Keratinocyte (primary cell): ENCODE measurements at regions not wholly inside any gene's neighbourhood (a gene's known extent, or its start where the extent isn't known, plus 50 kb on each side); places are given as distances from the start of the nearest gene placed in this dataset.

Experiments used
- DNase-seq: peaks from one replicate; pipeline ENCODE4 v3.0.0-alpha.2; 2011; ENCODE audit warnings: low read depth, missing footprints, low spot score
- FAIRE-seq: peaks from 2 replicates; lab custom pipeline; 2011; peaks lifted over from hg19 to GRCh38; lab: Jason Lieb, UNC
- H2AFZ ChIP-seq: 2 replicates; pipeline ENCODE4 v1.6.0; 2012; ENCODE audit warnings: low read length, control low read depth, inconsistent platforms; ENCODE audit not compliant: control insufficient read depth
- H3K27ac ChIP-seq: 2 replicates; pipeline ENCODE4 v1.5.1; 2011; ENCODE audit warnings: low read length; ENCODE audit not compliant: control insufficient read depth, insufficient read depth
- H3K27me3 ChIP-seq: 3 replicates; pipeline ENCODE4 v1.6.0; 2011; ENCODE audit warnings: low read length; ENCODE audit not compliant: control insufficient read depth, insufficient read depth; ENCODE audit errors: extremely low read depth
- H3K36me3 ChIP-seq, 2 experiments: 2 replicates in 1 of 2; 3 replicates in 1 of 2; pipeline ENCODE4 v1.5.1; 2011; ENCODE audit warnings: low read length in 2 of 2, mild to moderate bottlenecking in 1 of 2; ENCODE audit not compliant: control insufficient read depth in 2 of 2, insufficient read depth in 2 of 2; ENCODE audit errors: extremely low read depth in 1 of 2
- H3K4me1 ChIP-seq: 3 replicates; pipeline ENCODE4 v1.5.1; 2011; ENCODE audit warnings: low read length; ENCODE audit not compliant: control insufficient read depth, insufficient read depth; ENCODE audit errors: extremely low read depth
- H3K4me2 ChIP-seq: 3 replicates; pipeline ENCODE4 v1.6.0; 2011; ENCODE audit warnings: low read depth, low read length; ENCODE audit not compliant: control insufficient read depth, insufficient read depth; ENCODE audit errors: extremely low read depth
- H3K4me3 ChIP-seq, 3 experiments: fragments of 200-600 bp in 1 of 3; sonication (generic) in 1 of 3; 2 replicates in 2 of 3; 3 replicates in 1 of 3; pipeline ENCODE4 v1.5.1; 2011 to 2016; ENCODE audit warnings: low read length in 3 of 3, mild to moderate bottlenecking in 3 of 3, control low read depth in 2 of 3, inconsistent platforms in 1 of 3, low read depth in 1 of 3, mixed read lengths in 1 of 3, mixed run types in 1 of 3, moderate library complexity in 1 of 3; ENCODE audit not compliant: control insufficient read depth in 2 of 3, insufficient read depth in 2 of 3; ENCODE audit errors: extremely low read depth in 1 of 3
- H3K79me2 ChIP-seq: 2 replicates; pipeline ENCODE4 v1.6.0; 2012; ENCODE audit warnings: low read length; ENCODE audit not compliant: control insufficient read depth, insufficient read depth
- H3K9ac ChIP-seq: 3 replicates; pipeline ENCODE4 v1.6.0; 2011; ENCODE audit warnings: low read length; ENCODE audit not compliant: control insufficient read depth, insufficient read depth; ENCODE audit errors: extremely low read depth
- H3K9me1 ChIP-seq: 3 replicates; pipeline ENCODE4 v1.6.0; 2011; ENCODE audit warnings: low read length; ENCODE audit not compliant: control insufficient read depth, insufficient read depth; ENCODE audit errors: extremely low read depth
- H3K9me3 ChIP-seq: 2 replicates; pipeline ENCODE4 v1.5.1; 2012; ENCODE audit warnings: low read depth, low read length; ENCODE audit not compliant: control insufficient read depth
- H4K20me1 ChIP-seq: 3 replicates; pipeline ENCODE4 v1.6.0; 2011; ENCODE audit warnings: low read length; ENCODE audit not compliant: control insufficient read depth, insufficient read depth; ENCODE audit errors: extremely low read depth
- EZH2 ChIP-seq: IDR thresholded peaks from one replicate; pipeline ENCODE4 v1.6.1; 2012; ENCODE audit warnings: inconsistent platforms, mild to moderate bottlenecking, low read length, moderate library complexity
- dilution Hi-C: fragments of 300-500 bp; cut with MboI; formaldehyde crosslinking; loops from one replicate; pipeline ENCODE4 v1.7.0; 2020; ENCODE audit warnings: low sequenced_read_pairs; ENCODE audit not compliant: extremely low pct_ligation_motif_present
- TF ChIP-seq, protein P1 (sequence below), 3 experiments: IDR thresholded peaks in 1 of 3; conservative IDR thresholded peaks in 1 of 3; optimal IDR thresholded peaks in 1 of 3; 2 replicates in 2 of 3; 3 replicates in 1 of 3; pipeline versions ENCODE3 to v1.5.1; 2011; ENCODE audit warnings: low read length in 3 of 3, mild to moderate bottlenecking in 3 of 3, moderate library complexity in 2 of 3, control low read depth in 1 of 3, inconsistent platforms in 1 of 3; ENCODE audit not compliant: insufficient read depth in 2 of 3; ENCODE audit errors: extremely low read depth in 1 of 3

- FAIRE-seq (no peak), DNase-seq (no peak)
- Histone ChIP-seq H3K27me3 (no peaks in the 10 kb centered on the region), H3K79me2 (no peaks in the 10 kb centered on the region), H3K9ac (no peak overlapping the region), H3K9me1 (no peaks in the 10 kb centered on the region), H3K9me3 (no peaks in the 10 kb centered on the region), H4K20me1 (no peaks in the 10 kb centered on the region), H3K36me3 (no peaks in the 10 kb centered on the region), H3K27ac (no peak overlapping the region), H3K4me3 (no peak overlapping the region), H3K4me2 (no peak overlapping the region), H3K4me1 (no peaks in the 10 kb centered on the region), H2AFZ (no peak overlapping the region)
- dilution Hi-C loops = no loop called here
- TF ChIP-seq, protein P1, sequence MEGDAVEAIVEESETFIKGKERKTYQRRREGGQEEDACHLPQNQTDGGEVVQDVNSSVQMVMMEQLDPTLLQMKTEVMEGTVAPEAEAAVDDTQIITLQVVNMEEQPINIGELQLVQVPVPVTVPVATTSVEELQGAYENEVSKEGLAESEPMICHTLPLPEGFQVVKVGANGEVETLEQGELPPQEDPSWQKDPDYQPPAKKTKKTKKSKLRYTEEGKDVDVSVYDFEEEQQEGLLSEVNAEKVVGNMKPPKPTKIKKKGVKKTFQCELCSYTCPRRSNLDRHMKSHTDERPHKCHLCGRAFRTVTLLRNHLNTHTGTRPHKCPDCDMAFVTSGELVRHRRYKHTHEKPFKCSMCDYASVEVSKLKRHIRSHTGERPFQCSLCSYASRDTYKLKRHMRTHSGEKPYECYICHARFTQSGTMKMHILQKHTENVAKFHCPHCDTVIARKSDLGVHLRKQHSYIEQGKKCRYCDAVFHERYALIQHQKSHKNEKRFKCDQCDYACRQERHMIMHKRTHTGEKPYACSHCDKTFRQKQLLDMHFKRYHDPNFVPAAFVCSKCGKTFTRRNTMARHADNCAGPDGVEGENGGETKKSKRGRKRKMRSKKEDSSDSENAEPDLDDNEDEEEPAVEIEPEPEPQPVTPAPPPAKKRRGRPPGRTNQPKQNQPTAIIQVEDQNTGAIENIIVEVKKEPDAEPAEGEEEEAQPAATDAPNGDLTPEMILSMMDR (optimal IDR thresholded peaks at IDR 0.05 in 1 of 3, IDR thresholded peaks at IDR 0.05 in 1 of 3, conservative IDR thresholded peaks at IDR 0.05 in 1 of 3; ENCODE audit: extremely low read depth in 1 of 3, insufficient read depth in 2 of 3, low read length in 3 of 3) = no peak
- no peak for TF ChIP-seq EZH2
Observed at GRCh38 chr18:39435209-39435608, 1869.6 kb upstream of the CELF4 start.

- no peaks in the 10 kb centered on the region for H3K4me1 ChIP-seq
- DNase-seq (no peak), FAIRE-seq (no peak)
- no peak overlapping the region for H2AFZ ChIP-seq
- dilution Hi-C loops = no loop called here
- no peak overlapping the region for H3K27ac ChIP-seq
- no peaks in the 10 kb centered on the region for H3K79me2 ChIP-seq
- TF ChIP-seq, protein P1 (optimal IDR thresholded peaks at IDR 0.05 in 1 of 3, IDR thresholded peaks at IDR 0.05 in 1 of 3, conservative IDR thresholded peaks at IDR 0.05 in 1 of 3; ENCODE audit: extremely low read depth in 1 of 3, insufficient read depth in 2 of 3, low read length in 3 of 3) = no peak
- no peak for TF ChIP-seq EZH2
- no peaks in the 10 kb centered on the region for H3K9me3 ChIP-seq
- H4K20me1 ChIP-seq = no peaks in the 10 kb centered on the region
- no peaks in the 10 kb centered on the region for H3K36me3 ChIP-seq
- no peak overlapping the region for H3K4me3 ChIP-seq
- no peak overlapping the region for H3K9ac ChIP-seq
- no peaks in the 10 kb centered on the region for H3K27me3 ChIP-seq
- H3K4me2 ChIP-seq = no peak overlapping the region
- no peaks in the 10 kb centered on the region for H3K9me1 ChIP-seq
Observed at GRCh38 chr18:39434223-39434920, 1868.8 kb upstream of the CELF4 start.
